ENCODE measurements at regions not wholly inside any gene's neighbourhood (a gene's known extent, or its start where the extent isn't known, plus 50 kb on each side); places are given as distances from the start of the nearest gene placed in this dataset.
"Not testable (repeated sequence)": the region's sequence is repeated elsewhere in the genome, so short reads cannot be mapped to it uniquely, and the experiment has no call there.

DNA sequence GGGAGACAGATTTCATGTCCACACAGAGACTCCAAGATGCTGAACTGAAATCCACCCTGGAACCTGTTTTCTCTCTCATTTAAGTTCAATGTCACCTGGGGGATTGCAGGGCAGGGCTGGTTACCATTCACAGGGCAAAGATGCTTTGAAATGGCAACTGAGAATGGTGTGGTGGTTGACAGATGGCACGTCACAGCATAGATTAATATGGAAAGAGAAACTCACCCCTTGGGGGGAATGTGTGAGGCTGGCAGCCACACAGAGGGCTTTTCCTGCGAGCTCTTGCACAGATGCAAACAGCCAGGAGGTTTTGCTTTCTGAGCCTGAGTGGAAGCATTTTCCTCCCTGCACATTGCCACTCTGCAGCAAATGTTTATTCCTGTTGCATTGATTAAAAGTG lies 167.3 kb upstream of the OSBPL11 start:
- not testable (repeated sequence) for H3K79me2 ChIP-seq (ENCODE audit: control insufficient read depth, insufficient read depth, low read length); H3K36me3 ChIP-seq (ENCODE audit: control insufficient read depth, insufficient read depth, low read length); H3K4me3 ChIP-seq (replicated peaks in 1 of 4; ENCODE audit: control extremely low read depth in 1 of 4, insufficient read depth in 1 of 4, low read depth in 3 of 4, low read length in 4 of 4); H3K9ac ChIP-seq (ENCODE audit: insufficient read depth, low read length); H3K9me3 ChIP-seq (ENCODE audit: control insufficient read depth, insufficient read depth, low read depth, low read length); H3K4me1 ChIP-seq (ENCODE audit: control insufficient read depth, extremely low read depth, insufficient read depth, low read length); H2AFZ ChIP-seq (ENCODE audit: low read length); DNase-seq (ENCODE audit: low read depth in 2 of 2); H4K20me1 ChIP-seq (ENCODE audit: control insufficient read depth, extremely low read depth, insufficient read depth, low read length); H3K4me2 ChIP-seq (ENCODE audit: extremely low read depth, insufficient read depth, low read length); H3K27me3 ChIP-seq (ENCODE audit: control insufficient read depth, insufficient read depth, low read length); H3K27ac ChIP-seq (ENCODE audit: insufficient read depth, low read length)

DNA sequence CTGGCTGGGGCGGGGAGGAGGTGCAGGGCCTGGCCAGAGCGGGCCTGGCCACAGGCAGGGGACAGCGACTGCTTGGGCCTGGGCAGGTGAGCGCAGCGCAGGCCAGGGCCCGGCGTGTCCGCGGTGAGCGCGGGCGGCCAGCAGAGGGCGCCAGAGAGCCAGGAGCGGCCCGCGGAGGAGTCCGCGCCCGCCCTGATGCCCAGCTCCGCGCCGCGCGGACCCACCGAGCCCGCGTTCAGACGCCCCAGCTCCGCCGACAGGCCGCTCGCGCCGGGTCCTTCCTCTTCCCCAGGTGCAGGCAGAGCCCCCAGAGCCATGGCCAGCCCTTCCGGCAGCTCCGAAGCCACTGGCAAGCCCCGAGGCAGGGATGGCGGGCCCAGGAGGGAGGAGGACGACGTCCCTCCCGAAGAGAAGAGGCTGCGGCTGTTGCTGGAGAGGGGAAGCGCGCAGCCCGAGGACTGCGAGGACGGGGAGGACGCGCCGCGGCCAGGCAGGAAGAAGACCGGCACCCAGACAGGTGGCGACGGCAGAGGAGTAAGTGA lies 171.1 kb upstream of the OSBPL11 start:
- H3K9me3 ChIP-seq (ENCODE audit: control insufficient read depth, insufficient read depth, low read depth, low read length); H3K27me3 ChIP-seq (ENCODE audit: control insufficient read depth, insufficient read depth, low read length); H3K27ac ChIP-seq (ENCODE audit: insufficient read depth, low read length); H3K36me3 ChIP-seq (ENCODE audit: control insufficient read depth, insufficient read depth, low read length); H3K4me1 ChIP-seq (ENCODE audit: control insufficient read depth, extremely low read depth, insufficient read depth, low read length); H3K79me2 ChIP-seq (ENCODE audit: control insufficient read depth, insufficient read depth, low read length); H4K20me1 ChIP-seq (ENCODE audit: control insufficient read depth, extremely low read depth, insufficient read depth, low read length); H3K9ac ChIP-seq (ENCODE audit: insufficient read depth, low read length): not testable (repeated sequence)
- H3K4me3 ChIP-seq (replicated peaks in 1 of 4; ENCODE audit: control extremely low read depth in 1 of 4, insufficient read depth in 1 of 4, low read depth in 3 of 4, low read length in 4 of 4): peak overlapping the region in 2 of 4 experiments; percentile 12 to 56
- DNase-seq (ENCODE audit: low read depth in 2 of 2): peak; percentile 22 to 36
- peak overlapping the region; percentile 46 for H2AFZ ChIP-seq (ENCODE audit: low read length)
- peak overlapping the region; percentile 75 for H3K4me2 ChIP-seq (ENCODE audit: extremely low read depth, insufficient read depth, low read length)
- TF ChIP-seq, protein P1, sequence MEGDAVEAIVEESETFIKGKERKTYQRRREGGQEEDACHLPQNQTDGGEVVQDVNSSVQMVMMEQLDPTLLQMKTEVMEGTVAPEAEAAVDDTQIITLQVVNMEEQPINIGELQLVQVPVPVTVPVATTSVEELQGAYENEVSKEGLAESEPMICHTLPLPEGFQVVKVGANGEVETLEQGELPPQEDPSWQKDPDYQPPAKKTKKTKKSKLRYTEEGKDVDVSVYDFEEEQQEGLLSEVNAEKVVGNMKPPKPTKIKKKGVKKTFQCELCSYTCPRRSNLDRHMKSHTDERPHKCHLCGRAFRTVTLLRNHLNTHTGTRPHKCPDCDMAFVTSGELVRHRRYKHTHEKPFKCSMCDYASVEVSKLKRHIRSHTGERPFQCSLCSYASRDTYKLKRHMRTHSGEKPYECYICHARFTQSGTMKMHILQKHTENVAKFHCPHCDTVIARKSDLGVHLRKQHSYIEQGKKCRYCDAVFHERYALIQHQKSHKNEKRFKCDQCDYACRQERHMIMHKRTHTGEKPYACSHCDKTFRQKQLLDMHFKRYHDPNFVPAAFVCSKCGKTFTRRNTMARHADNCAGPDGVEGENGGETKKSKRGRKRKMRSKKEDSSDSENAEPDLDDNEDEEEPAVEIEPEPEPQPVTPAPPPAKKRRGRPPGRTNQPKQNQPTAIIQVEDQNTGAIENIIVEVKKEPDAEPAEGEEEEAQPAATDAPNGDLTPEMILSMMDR (conservative IDR thresholded peaks at IDR 0.05 in 1 of 2, IDR thresholded peaks at IDR 0.05 in 1 of 2; ENCODE audit: low read depth in 1 of 2, low read length in 2 of 2): peak; percentile 22 to 47

DNA sequence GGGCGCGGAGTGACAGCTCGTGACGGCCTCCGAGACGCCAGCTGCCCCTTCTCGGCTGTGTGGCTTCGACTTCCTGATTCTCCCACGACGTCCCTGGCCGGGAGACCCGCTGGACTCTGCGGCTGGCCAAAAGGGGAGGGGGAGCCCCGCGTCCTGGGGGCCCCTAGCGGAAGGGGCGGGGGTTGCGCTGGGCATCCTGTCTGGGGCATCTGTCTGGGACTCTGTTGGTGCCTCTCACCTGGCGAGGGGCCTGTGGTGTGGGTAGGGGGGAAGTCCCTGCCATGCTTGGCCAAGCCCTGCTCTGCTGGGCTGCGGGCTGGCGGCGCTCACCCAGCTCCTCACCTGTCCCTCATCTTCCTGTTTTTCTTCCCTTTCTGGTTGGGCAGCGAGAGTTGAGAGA lies 171.6 kb upstream of the OSBPL11 start:
- H3K36me3 ChIP-seq (ENCODE audit: control insufficient read depth, insufficient read depth, low read length); H3K9ac ChIP-seq (ENCODE audit: insufficient read depth, low read length); H4K20me1 ChIP-seq (ENCODE audit: control insufficient read depth, extremely low read depth, insufficient read depth, low read length); H3K9me3 ChIP-seq (ENCODE audit: control insufficient read depth, insufficient read depth, low read depth, low read length); H3K4me2 ChIP-seq (ENCODE audit: extremely low read depth, insufficient read depth, low read length); H3K27me3 ChIP-seq (ENCODE audit: control insufficient read depth, insufficient read depth, low read length); H2AFZ ChIP-seq (ENCODE audit: low read length); H3K79me2 ChIP-seq (ENCODE audit: control insufficient read depth, insufficient read depth, low read length); H3K27ac ChIP-seq (ENCODE audit: insufficient read depth, low read length); DNase-seq (ENCODE audit: low read depth in 2 of 2); H3K4me1 ChIP-seq (ENCODE audit: control insufficient read depth, extremely low read depth, insufficient read depth, low read length); H3K4me3 ChIP-seq (replicated peaks in 1 of 4; ENCODE audit: control extremely low read depth in 1 of 4, insufficient read depth in 1 of 4, low read depth in 3 of 4, low read length in 4 of 4): not testable (repeated sequence)

DNA sequence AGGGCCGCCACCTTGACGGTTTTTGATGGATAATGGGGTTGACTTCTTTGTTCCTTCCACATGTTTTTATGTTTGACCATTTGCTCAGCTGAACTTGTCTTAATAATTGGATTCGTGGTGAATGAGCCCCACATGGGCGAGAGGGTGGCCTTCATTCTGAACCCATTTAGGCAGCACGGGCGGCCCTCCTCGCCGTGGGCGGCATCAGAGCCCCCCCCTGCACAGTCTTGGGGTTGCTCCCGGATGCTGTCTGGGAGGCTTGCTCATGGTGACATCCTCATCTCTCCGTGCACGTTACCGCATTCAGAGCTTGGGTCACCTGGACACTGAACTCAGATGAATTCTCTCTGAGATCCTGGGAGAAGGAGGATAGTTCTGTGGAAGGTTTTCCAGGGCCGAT lies 172.3 kb upstream of the OSBPL11 start:
- Histone ChIP-seq H3K27me3 (ENCODE audit: control insufficient read depth, insufficient read depth, low read length) (peaks cover 4% of the 10 kb centered on the region), H3K9me3 (ENCODE audit: control insufficient read depth, insufficient read depth, low read depth, low read length) (no peaks in the 10 kb centered on the region), H3K4me2 (ENCODE audit: extremely low read depth, insufficient read depth, low read length) (no peak overlapping the region), H3K27ac (ENCODE audit: insufficient read depth, low read length) (no peak overlapping the region), H3K36me3 (ENCODE audit: control insufficient read depth, insufficient read depth, low read length) (no peaks in the 10 kb centered on the region), H3K9ac (ENCODE audit: insufficient read depth, low read length) (no peak overlapping the region), H3K4me1 (ENCODE audit: control insufficient read depth, extremely low read depth, insufficient read depth, low read length) (no peaks in the 10 kb centered on the region), H2AFZ (ENCODE audit: low read length) (no peak overlapping the region), H4K20me1 (ENCODE audit: control insufficient read depth, extremely low read depth, insufficient read depth, low read length) (no peaks in the 10 kb centered on the region), H3K79me2 (ENCODE audit: control insufficient read depth, insufficient read depth, low read length) (no peaks in the 10 kb centered on the region), H3K4me3 (replicated peaks in 1 of 4; ENCODE audit: control extremely low read depth in 1 of 4, insufficient read depth in 1 of 4, low read depth in 3 of 4, low read length in 4 of 4) (no peak overlapping the region)
- TF ChIP-seq, protein P1 (conservative IDR thresholded peaks at IDR 0.05 in 1 of 2, IDR thresholded peaks at IDR 0.05 in 1 of 2; ENCODE audit: low read depth in 1 of 2, low read length in 2 of 2): no peak
- no peak for TF ChIP-seq EZH2 (IDR thresholded peaks at IDR 0.05; ENCODE audit: low read length, missing control alignments)
- no peak for DNase-seq (ENCODE audit: low read depth in 2 of 2)

DNA sequence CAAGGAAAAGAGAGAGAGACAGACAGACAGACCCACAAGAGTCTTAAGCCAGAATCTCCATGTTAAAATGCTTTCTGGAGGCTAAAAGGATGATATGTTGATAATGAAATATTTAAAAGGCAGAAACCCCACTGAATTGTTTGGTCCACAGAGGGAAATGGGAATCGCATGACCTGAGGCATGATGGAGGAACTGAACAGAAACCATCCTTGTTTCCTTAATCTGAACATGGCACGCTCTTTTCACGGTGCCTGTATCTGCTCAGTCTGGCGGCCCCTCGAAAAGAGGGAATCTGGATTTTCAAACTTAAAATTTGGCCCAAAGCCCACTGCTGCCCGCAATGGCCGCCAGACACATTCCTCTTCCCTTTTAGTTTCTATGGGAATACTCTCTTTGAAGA lies 173.5 kb upstream of the OSBPL11 start:
- not testable (repeated sequence) for H2AFZ ChIP-seq (ENCODE audit: low read length); H3K27ac ChIP-seq (ENCODE audit: insufficient read depth, low read length); H3K36me3 ChIP-seq (ENCODE audit: control insufficient read depth, insufficient read depth, low read length); H3K79me2 ChIP-seq (ENCODE audit: control insufficient read depth, insufficient read depth, low read length); H3K9ac ChIP-seq (ENCODE audit: insufficient read depth, low read length); H3K27me3 ChIP-seq (ENCODE audit: control insufficient read depth, insufficient read depth, low read length); H3K4me1 ChIP-seq (ENCODE audit: control insufficient read depth, extremely low read depth, insufficient read depth, low read length); H3K4me2 ChIP-seq (ENCODE audit: extremely low read depth, insufficient read depth, low read length); H4K20me1 ChIP-seq (ENCODE audit: control insufficient read depth, extremely low read depth, insufficient read depth, low read length); DNase-seq (ENCODE audit: low read depth in 2 of 2); H3K9me3 ChIP-seq (ENCODE audit: control insufficient read depth, insufficient read depth, low read depth, low read length); H3K4me3 ChIP-seq (replicated peaks in 1 of 4; ENCODE audit: control extremely low read depth in 1 of 4, insufficient read depth in 1 of 4, low read depth in 3 of 4, low read length in 4 of 4)
